ENCODE measurements at regions not wholly inside any gene's neighbourhood (a gene's known extent, or its start where the extent isn't known, plus 50 kb on each side); places are given as distances from the start of the nearest gene placed in this dataset.

DNA sequence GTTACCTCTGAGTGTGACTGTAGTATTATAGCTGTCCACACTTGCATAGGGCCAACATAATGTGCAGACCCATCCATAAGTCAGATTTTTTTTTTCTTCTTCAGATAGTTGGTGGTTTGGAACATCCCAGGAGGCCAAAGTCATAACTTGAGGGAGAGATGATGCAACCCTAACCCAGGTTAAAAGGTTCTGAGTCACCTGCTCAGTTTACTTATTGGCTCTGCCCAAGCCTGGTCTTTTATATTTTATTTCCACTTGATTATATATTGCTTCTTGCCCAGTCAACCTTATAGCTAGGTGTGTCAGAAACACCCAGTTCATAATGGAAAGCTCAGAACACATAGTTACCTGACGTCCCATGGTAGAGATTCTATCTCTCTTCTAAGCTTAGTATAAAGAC is 113.1 kb upstream of the PCSK1 start:
- no peak overlapping the region for H3K27ac ChIP-seq (ENCODE audit: control insufficient read depth, insufficient read depth, low read length)
- H3K9me1 ChIP-seq (ENCODE audit: control insufficient read depth, extremely low read depth, insufficient read depth, low read length): no peaks in the 10 kb centered on the region
- no peaks in the 10 kb centered on the region for H3K79me2 ChIP-seq (ENCODE audit: control insufficient read depth, insufficient read depth, low read length)
- H3K9ac ChIP-seq (ENCODE audit: control insufficient read depth, extremely low read depth, insufficient read depth, low read length): no peak overlapping the region
- no peak overlapping the region for H3K4me2 ChIP-seq (ENCODE audit: control insufficient read depth, extremely low read depth, insufficient read depth, low read depth, low read length)
- H2AFZ ChIP-seq (ENCODE audit: control insufficient read depth, low read length): no peak overlapping the region
- dilution Hi-C loops (cut with MboI; ENCODE audit: extremely low pct_ligation_motif_present, low sequenced_read_pairs): no loop called here
- peaks cover 3% of the 10 kb centered on the region for H3K27me3 ChIP-seq (ENCODE audit: control insufficient read depth, extremely low read depth, insufficient read depth, low read length)
- H4K20me1 ChIP-seq (ENCODE audit: control insufficient read depth, extremely low read depth, insufficient read depth, low read length): no peaks in the 10 kb centered on the region
- H3K4me3 ChIP-seq (ENCODE audit: control insufficient read depth in 2 of 3, extremely low read depth in 1 of 3, insufficient read depth in 2 of 3, low read depth in 1 of 3, low read length in 3 of 3): no peak overlapping the region
- H3K4me1 ChIP-seq (ENCODE audit: control insufficient read depth, extremely low read depth, insufficient read depth, low read length): peaks cover 6% of the 10 kb centered on the region
- H3K36me3 ChIP-seq (ENCODE audit: control insufficient read depth in 2 of 2, extremely low read depth in 1 of 2, insufficient read depth in 2 of 2, low read length in 2 of 2): no peaks in the 10 kb centered on the region
- no peaks in the 10 kb centered on the region for H3K9me3 ChIP-seq (ENCODE audit: control insufficient read depth, low read depth, low read length)
- no peak for DNase-seq (ENCODE audit: low read depth, low spot score)
- no peak for TF ChIP-seq EZH2 (IDR thresholded peaks at IDR 0.05; ENCODE audit: low read length)
- TF ChIP-seq, protein P1, sequence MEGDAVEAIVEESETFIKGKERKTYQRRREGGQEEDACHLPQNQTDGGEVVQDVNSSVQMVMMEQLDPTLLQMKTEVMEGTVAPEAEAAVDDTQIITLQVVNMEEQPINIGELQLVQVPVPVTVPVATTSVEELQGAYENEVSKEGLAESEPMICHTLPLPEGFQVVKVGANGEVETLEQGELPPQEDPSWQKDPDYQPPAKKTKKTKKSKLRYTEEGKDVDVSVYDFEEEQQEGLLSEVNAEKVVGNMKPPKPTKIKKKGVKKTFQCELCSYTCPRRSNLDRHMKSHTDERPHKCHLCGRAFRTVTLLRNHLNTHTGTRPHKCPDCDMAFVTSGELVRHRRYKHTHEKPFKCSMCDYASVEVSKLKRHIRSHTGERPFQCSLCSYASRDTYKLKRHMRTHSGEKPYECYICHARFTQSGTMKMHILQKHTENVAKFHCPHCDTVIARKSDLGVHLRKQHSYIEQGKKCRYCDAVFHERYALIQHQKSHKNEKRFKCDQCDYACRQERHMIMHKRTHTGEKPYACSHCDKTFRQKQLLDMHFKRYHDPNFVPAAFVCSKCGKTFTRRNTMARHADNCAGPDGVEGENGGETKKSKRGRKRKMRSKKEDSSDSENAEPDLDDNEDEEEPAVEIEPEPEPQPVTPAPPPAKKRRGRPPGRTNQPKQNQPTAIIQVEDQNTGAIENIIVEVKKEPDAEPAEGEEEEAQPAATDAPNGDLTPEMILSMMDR (optimal IDR thresholded peaks at IDR 0.05 in 1 of 3, IDR thresholded peaks at IDR 0.05 in 1 of 3, conservative IDR thresholded peaks at IDR 0.05 in 1 of 3; ENCODE audit: extremely low read depth in 1 of 3, insufficient read depth in 2 of 3, low read length in 3 of 3): no peak
- FAIRE-seq: no peak

DNA sequence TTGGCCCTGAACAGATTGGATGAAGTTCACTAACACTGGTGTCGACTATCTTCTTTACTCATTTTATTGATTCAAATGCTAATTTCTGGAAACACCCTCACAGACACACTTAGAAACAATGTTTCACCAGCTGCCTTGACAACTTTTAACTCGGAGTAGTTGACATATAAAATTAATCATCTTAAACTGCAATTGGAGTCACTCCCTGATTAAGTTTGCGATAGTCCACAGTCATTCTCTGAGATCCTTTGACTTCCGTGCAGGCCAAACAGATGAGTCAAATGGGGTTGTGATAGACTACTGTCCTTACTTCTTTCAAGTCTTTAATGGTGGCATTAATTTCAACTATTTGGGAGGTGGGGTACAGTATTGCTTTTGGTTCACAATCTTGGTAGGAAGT is 114.4 kb upstream of the PCSK1 start:
- no peak for DNase-seq (ENCODE audit: low read depth, low spot score)
- no peak for FAIRE-seq
- H3K4me3 ChIP-seq (ENCODE audit: control insufficient read depth in 2 of 3, extremely low read depth in 1 of 3, insufficient read depth in 2 of 3, low read depth in 1 of 3, low read length in 3 of 3): no peak overlapping the region
- no peak overlapping the region for H3K9ac ChIP-seq (ENCODE audit: control insufficient read depth, extremely low read depth, insufficient read depth, low read length)
- no peaks in the 10 kb centered on the region for H4K20me1 ChIP-seq (ENCODE audit: control insufficient read depth, extremely low read depth, insufficient read depth, low read length)
- TF ChIP-seq EZH2 (IDR thresholded peaks at IDR 0.05; ENCODE audit: low read length): no peak
- TF ChIP-seq, protein P1 (optimal IDR thresholded peaks at IDR 0.05 in 1 of 3, IDR thresholded peaks at IDR 0.05 in 1 of 3, conservative IDR thresholded peaks at IDR 0.05 in 1 of 3; ENCODE audit: extremely low read depth in 1 of 3, insufficient read depth in 2 of 3, low read length in 3 of 3): no peak
- H3K27me3 ChIP-seq (ENCODE audit: control insufficient read depth, extremely low read depth, insufficient read depth, low read length): peaks cover 3% of the 10 kb centered on the region
- H2AFZ ChIP-seq (ENCODE audit: control insufficient read depth, low read length): no peak overlapping the region
- H3K4me1 ChIP-seq (ENCODE audit: control insufficient read depth, extremely low read depth, insufficient read depth, low read length): peaks cover 6% of the 10 kb centered on the region
- no peak overlapping the region for H3K27ac ChIP-seq (ENCODE audit: control insufficient read depth, insufficient read depth, low read length)
- H3K4me2 ChIP-seq (ENCODE audit: control insufficient read depth, extremely low read depth, insufficient read depth, low read depth, low read length): no peak overlapping the region
- dilution Hi-C loops (cut with MboI; ENCODE audit: extremely low pct_ligation_motif_present, low sequenced_read_pairs): no loop called here
- no peaks in the 10 kb centered on the region for H3K79me2 ChIP-seq (ENCODE audit: control insufficient read depth, insufficient read depth, low read length)
- no peaks in the 10 kb centered on the region for H3K36me3 ChIP-seq (ENCODE audit: control insufficient read depth in 2 of 2, extremely low read depth in 1 of 2, insufficient read depth in 2 of 2, low read length in 2 of 2)
- no peaks in the 10 kb centered on the region for H3K9me1 ChIP-seq (ENCODE audit: control insufficient read depth, extremely low read depth, insufficient read depth, low read length)
- H3K9me3 ChIP-seq (ENCODE audit: control insufficient read depth, low read depth, low read length): no peaks in the 10 kb centered on the region

Measured in keratinocyte (primary cell).